ENCODE measurements at regions not wholly inside any gene's neighbourhood (a gene's known extent, or its start where the extent isn't known, plus 50 kb on each side); places are given as distances from the start of the nearest gene placed in this dataset.
"Not testable (repeated sequence)": the region's sequence is repeated elsewhere in the genome, so short reads cannot be mapped to it uniquely, and the experiment has no call there.

DNA sequence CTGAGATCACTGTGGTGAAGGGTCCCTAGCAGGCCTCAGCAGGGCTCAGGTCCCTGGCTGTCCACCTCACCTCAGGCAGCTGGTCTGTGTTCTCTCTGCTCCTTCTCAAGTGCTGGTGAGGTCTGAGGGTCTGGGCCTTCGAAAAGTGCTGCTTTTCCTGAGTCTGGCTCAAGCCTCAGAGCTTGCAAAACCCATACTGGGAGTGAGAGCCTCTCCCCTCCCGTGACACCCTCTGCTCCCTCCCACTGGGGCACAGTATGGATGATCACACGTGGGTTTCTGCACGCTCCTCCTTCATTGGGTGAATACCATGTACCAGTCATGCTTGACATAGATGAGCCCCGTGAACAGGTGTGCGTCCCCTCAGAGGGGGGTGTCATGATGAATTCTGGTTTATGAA, 73.3 kb upstream of the WASF3 start:
- DNase-seq: no peak

DNA sequence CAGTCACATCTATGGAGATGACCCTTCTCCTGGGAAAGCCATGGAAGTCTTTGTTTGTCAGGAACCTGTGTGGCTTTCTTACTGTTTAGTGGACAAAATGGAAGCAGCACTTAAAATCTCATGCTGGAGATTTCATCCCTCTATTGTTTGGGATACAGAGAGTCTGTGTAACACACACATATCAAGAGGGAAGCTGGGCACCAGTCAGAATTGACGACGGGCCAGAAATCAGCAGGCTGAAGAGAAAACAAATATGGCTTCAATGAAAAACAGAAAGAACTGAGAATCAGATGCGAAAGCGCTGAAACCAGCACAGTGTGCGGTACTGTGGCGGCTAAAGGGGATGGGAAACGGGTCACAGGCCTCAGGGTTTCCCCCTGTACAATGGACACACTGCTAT, 72.2 kb upstream of the WASF3 start:
- DNase-seq: no peak

DNA sequence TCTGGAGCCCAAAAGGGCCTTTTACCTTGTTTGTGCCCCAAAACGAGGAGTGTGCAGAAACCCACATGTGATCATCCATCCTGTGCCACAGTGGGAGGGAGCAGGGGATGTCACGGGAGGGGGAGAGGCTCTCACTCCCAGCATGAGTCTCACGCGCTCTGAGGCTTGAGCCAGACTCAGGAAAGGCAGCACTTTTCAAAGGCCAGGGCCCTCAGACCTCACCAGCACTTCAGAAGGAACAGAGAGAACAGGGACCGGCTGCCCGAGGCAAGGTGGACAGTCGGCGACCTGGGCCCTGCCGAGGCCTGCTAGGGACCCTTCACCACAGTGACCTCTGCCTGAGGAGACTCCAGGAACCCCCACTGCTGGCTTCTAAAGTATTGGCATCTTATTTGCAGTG, 71.7 kb upstream of the WASF3 start:
- no peak for DNase-seq

DNA sequence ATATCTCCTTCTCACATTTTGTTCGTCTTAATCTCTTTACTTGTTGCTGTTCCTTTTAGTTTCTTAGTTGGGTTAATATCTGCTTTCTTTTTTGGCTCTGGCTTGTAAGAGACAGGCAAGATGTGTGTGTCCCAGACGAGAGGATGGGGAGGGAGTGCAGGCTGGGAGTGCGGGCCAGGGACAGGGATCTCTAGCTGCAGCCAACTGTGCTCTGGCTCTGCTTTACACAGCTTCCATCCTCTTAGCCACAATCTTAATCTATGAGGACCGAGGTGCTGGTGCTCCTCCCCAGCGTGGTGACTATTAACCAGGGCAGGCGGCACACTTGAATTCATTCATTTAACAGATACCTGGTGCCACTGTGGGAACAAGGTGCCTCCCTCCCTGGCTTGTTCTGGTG, 70.9 kb upstream of the WASF3 start:
- no peak for DNase-seq

DNA sequence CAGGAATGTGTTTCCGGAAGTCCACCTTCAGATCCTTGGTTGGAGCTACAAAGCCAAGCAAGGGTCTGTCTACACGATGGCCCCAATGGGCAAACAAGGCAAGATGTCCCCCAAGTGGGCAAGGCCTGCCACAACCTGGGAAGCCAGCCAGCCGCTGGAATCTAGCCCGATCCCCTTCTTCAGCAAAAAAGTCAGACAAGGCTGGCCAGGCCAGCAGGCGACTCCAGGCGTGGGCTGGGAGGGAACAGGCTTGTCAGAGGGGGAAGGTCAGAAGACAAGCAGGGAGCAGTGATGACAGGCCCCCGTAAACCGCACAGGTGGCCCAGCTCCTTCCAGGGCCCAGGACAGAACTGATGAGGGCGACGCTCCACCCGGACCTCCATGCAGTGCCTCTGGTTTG, 69.7 kb upstream of the WASF3 start:
- no peak for DNase-seq

DNA sequence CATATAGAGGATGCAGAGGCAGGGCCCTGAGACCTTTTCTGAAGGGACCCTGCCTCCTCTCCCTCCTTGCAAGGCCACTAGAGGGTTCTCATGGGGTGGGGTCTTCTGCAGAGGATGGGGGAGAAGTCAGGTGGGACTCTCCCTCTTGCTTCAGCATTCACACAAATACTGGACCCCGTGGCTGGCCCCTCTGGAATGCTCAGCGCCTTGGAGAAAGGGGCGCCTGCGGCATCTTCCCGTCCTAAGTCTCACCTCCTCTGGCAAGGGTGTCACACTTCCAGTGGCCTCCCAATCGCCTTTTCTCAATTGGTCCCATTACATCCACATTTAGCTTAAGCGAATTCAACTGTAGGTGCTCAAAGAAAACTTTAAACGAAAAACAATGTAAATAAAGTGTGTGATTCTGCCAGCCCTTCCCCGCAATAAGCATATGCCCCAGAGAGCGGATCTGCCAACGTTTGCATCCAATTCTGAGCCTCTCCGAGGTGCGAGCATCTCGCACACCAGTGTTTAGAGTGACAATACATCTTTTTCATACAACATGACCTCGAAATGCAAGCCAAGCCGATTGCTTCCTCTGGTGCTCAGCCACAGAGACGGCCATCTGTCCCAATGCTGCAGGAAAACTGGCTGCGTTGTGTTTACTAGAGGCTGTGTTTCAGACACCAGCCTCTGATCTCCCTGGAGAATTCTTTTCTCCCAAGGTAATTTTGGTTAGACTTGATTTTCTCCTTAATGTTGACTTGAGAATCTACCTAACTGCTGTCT, 69.1 kb upstream of the WASF3 start:
- DNase-seq: no peak

DNA sequence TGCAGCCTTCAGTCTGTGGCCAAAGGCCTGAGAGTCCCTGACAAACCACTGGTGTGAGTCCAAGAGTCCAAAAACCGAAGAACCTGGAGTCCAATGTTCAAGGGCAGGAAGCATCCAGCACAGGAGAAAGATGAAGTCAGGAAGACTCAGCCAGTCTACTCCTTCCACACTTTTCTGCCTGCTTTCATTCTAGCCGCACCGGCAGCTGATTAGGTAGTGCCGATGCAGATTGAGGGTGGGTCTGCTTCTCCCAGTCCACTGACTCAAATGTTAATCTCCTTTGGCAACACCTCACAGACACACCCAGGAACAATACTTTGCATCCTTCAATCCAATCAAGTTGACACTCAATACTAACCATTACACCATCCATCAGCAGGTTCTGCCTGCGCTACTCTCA, 65.2 kb upstream of the WASF3 start:
- not testable (repeated sequence) for DNase-seq

GRCh38 chr13:26494571-26495195, 62.8 kb upstream of the WASF3 start:
- no peak for DNase-seq

GRCh38 chr13:26495750-26496149, 61.7 kb upstream of the WASF3 start:
- DNase-seq: no peak

DNA sequence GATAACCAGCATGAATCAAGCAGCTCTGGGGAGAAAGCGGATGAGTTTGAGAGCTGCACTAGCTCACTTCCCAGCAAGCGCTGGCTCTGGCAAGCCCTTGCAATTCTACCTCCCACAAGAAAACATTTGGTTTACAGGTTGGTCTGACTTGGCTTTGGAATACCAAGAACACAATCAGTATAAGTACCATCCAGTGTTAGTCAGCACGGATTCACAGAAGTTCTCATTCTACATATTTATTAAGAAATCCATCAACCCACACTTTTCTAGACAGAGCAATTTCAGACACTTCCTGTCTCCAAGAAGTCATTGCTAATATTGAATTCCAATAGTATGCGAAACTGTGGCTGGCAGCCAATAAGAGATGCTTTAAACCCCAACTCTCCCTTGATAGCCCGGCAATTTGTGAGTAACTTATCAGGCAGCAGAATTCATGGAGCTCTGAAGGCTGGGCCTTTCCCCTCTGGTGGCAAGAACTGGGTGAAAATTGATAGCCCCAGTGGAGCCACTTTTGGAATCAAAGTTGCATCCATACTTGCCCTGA, 59.4 kb upstream of the WASF3 start:
- no peak for DNase-seq

GRCh38 chr13:26498656-26499601, 58.6 kb upstream of the WASF3 start:
- no peak for DNase-seq

DNA sequence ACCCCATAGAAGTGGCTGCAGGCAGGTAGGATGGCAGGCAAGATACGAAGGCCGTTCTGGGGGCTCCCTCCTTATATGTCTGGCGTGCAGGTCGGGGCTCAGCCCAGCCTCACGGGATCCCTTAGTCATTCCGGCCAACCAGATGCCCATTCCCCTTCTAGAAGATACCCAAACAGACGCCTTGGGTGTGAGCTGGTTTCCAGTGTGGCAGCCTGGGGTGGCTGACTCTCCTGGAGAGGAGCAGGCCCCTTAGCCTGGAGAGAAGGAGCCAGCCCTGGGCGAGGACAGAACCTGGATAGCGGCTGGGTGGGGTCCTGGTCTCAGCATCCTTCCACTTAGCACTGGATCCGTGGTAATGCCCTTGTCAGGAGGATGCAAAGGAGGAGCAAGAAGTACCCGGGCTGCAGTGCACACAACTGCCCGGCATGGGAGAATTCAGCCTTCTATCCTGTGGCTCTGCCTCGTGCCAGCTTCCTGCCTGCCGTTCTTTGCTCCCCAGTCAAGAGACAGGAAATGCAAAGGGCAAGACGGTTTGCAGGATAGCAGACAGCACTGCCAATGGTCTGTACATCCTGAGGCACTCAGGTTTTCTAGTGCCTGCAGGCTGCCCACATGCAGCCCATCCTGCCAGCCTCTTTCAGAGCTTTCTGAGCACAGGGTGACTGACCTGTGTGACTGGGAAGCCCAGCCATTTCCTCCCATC, 56.7 kb upstream of the WASF3 start:
- DNase-seq: no peak

DNA sequence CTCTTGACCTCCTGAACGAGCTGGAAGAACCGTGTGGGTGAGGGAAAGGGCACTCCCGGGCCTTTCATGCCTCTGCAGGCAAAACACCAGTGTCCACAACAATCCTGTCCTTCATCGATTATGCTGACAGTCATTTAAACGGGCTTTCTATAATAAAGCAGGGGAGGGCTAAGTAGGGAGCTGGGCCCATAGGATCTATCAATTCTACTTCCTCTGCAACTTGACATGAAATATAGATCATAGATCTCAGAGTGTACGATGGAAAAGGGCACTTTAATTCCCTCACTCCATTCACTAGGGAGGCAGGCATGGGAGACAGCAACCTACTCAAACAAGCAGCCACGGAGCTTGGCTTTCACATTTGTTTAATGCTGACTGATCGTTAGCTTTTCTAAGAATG, 55.8 kb upstream of the WASF3 start:
- DNase-seq: no peak

GRCh38 chr13:26502826-26503225, 54.7 kb upstream of the WASF3 start:
- peak in 1 of 2 donors; percentile 2 for DNase-seq

GRCh38 chr13:26503826-26504594, 53.5 kb upstream of the WASF3 start:
- DNase-seq: no peak

All from CD4-positive, alpha-beta T cell treated with Interferon alpha-2 for 1 hour (primary cell).